ENCODE measurements at regions not wholly inside any gene's neighbourhood (a gene's known extent, or its start where the extent isn't known, plus 50 kb on each side); places are given as distances from the start of the nearest gene placed in this dataset.

GRCh38 chr9:93884808-93885207, 70.3 kb downstream of the BARX1 start:
- no peak for TF ChIP-seq CTCF (IDR thresholded peaks at IDR 0.05 in 8 of 11, conservative IDR thresholded peaks at IDR 0.05 in 3 of 11)
- TF ChIP-seq POLR2A (IDR thresholded peaks at IDR 0.05) = no peak

All from spleen (tissue), 7 donors.